Trophoblast cell (in vitro differentiated cells and primary cell): ENCODE measurements at regions not wholly inside any gene's neighbourhood (a gene's known extent, or its start where the extent isn't known, plus 50 kb on each side); places are given as distances from the start of the nearest gene placed in this dataset.

Source experiments
- DNase-seq, 2 donors: peaks; one replicate each; pipeline ENCODE4 v3.0.0-alpha.2; 2016
- H2AFZ ChIP-seq: 2 replicates; pipeline ENCODE4 v1.6.1; 2013; ENCODE audit warnings: low read length, moderate library complexity, mild to moderate bottlenecking; ENCODE audit not compliant: insufficient read depth, poor library complexity
- H2AK5ac ChIP-seq: 2 replicates; pipeline ENCODE4 v1.6.1; 2013; ENCODE audit warnings: mild to moderate bottlenecking, low read length
- H2BK120ac ChIP-seq: 2 replicates; pipeline ENCODE4 v1.6.1; 2013; ENCODE audit warnings: low read length, mild to moderate bottlenecking, moderate library complexity; ENCODE audit not compliant: insufficient read depth, poor library complexity
- H2BK12ac ChIP-seq: 2 replicates; pipeline ENCODE4 v1.6.1; 2013; ENCODE audit warnings: mild to moderate bottlenecking, low read length, moderate library complexity
- H2BK5ac ChIP-seq: 2 replicates; pipeline ENCODE4 v1.6.1; 2013; ENCODE audit warnings: low read length, low read depth, moderate library complexity, mild to moderate bottlenecking; ENCODE audit not compliant: poor library complexity
- H3K14ac ChIP-seq: 2 replicates; pipeline ENCODE4 v1.6.1; 2013; ENCODE audit warnings: mild to moderate bottlenecking, low read length
- H3K18ac ChIP-seq: 2 replicates; pipeline ENCODE4 v1.6.1; 2013; ENCODE audit warnings: mild to moderate bottlenecking, low read length
- H3K23ac ChIP-seq: 2 replicates; pipeline ENCODE4 v1.6.1; 2013; ENCODE audit warnings: low read length
- H3K27ac ChIP-seq: 2 replicates; pipeline ENCODE4 v1.5.1; 2013; ENCODE audit warnings: low read depth, mild to moderate bottlenecking, inconsistent platforms, low read length, moderate library complexity
- H3K27me3 ChIP-seq: 2 replicates; pipeline ENCODE4 v1.6.1; 2013; ENCODE audit warnings: inconsistent platforms, mild to moderate bottlenecking, low read length, moderate library complexity; ENCODE audit not compliant: insufficient read depth
- H3K36me3 ChIP-seq, 2 experiments: 1 replicate in 1 of 2; 2 replicates in 1 of 2; pipeline ENCODE4 v1.6.1; 2013; ENCODE audit warnings: low read length in 2 of 2, mild to moderate bottlenecking in 2 of 2, moderate library complexity in 1 of 2; ENCODE audit not compliant: insufficient read depth in 2 of 2, control insufficient read depth in 1 of 2
- H3K4ac ChIP-seq: 2 replicates; pipeline ENCODE4 v1.6.1; 2013; ENCODE audit warnings: low read depth, mild to moderate bottlenecking, low read length, moderate library complexity
- H3K4me1 ChIP-seq, 2 experiments: 1 replicate in 1 of 2; 2 replicates in 1 of 2; pipeline ENCODE4 v1.6.1; 2013; ENCODE audit warnings: low read length in 2 of 2, mild to moderate bottlenecking in 2 of 2, moderate library complexity in 1 of 2; ENCODE audit not compliant: insufficient read depth in 2 of 2, control insufficient read depth in 1 of 2
- H3K4me2 ChIP-seq: 2 replicates; pipeline ENCODE4 v1.6.1; 2013; ENCODE audit warnings: inconsistent platforms, mild to moderate bottlenecking, low read length, moderate library complexity
- H3K4me3 ChIP-seq: 2 replicates; pipeline ENCODE4 v1.5.1; 2013; ENCODE audit warnings: mild to moderate bottlenecking, low read depth, low read length, inconsistent platforms
- H3K79me1 ChIP-seq: one replicate; pipeline ENCODE4 v1.6.1; 2013; ENCODE audit warnings: low read length
- H3K79me2 ChIP-seq: 2 replicates; pipeline ENCODE4 v1.6.1; 2013; ENCODE audit warnings: low read length, mild to moderate bottlenecking; ENCODE audit not compliant: control insufficient read depth, insufficient read depth, poor library complexity
- H3K9ac ChIP-seq: 2 replicates; pipeline ENCODE4 v1.6.1; 2013; ENCODE audit warnings: mild to moderate bottlenecking, low read length
- H3K9me3 ChIP-seq: 2 replicates; pipeline ENCODE4 v1.6.1; 2013; ENCODE audit warnings: low read depth, mild to moderate bottlenecking, control low read depth, inconsistent platforms, low read length; ENCODE audit not compliant: insufficient read depth
- H4K12ac ChIP-seq: 2 replicates; pipeline ENCODE4 v1.6.1; 2013; ENCODE audit warnings: low read depth, mild to moderate bottlenecking, low read length, moderate library complexity
- H4K8ac ChIP-seq: 2 replicates; pipeline ENCODE4 v1.6.1; 2013; ENCODE audit warnings: low read depth, mild to moderate bottlenecking, low read length, moderate library complexity
- H4K91ac ChIP-seq: one replicate; pipeline ENCODE4 v1.6.1; 2013; ENCODE audit warnings: low read depth, mild to moderate bottlenecking, low read length, moderate library complexity
- WGBS: extraction: QIAGEN DNeasy Blood & Tissue Kit; methylation state at CpG from one replicate; pipeline ENCODE4 v1.1.7; 2013; ENCODE audit warnings: missing lambda C conversion rate; ENCODE audit not compliant: insufficient read length, insufficient coverage; ENCODE audit errors: extremely low coverage; 5-methylcytosine and 5-hydroxymethylcytosine counted together

GRCh38 chr5:8954801-8955200 is 591.1 kb downstream of the SEMA5A start:
- Histone ChIP-seq H4K8ac (no peak overlapping the region), H3K4me1 (no peaks in the 10 kb centered on the region), H3K9me3 (no peaks in the 10 kb centered on the region), H3K9ac (no peak overlapping the region), H3K4me2 (no peak overlapping the region), H3K36me3 (no peaks in the 10 kb centered on the region), H3K18ac (no peak overlapping the region), H2BK120ac (no peak overlapping the region), H2AFZ (no peak overlapping the region), H2BK12ac (no peak overlapping the region), H3K4ac (no peak overlapping the region), H2BK5ac (no peak overlapping the region), H2AK5ac (no peak overlapping the region), H3K4me3 (no peak overlapping the region), H3K27ac (no peak overlapping the region), H3K27me3 (no peaks in the 10 kb centered on the region), H4K91ac (no peak overlapping the region), H4K12ac (no peak overlapping the region), H3K79me1 (no peaks in the 10 kb centered on the region), H3K23ac (no peak overlapping the region), H3K14ac (no peak overlapping the region), H3K79me2 (no peaks in the 10 kb centered on the region)
- no peak for DNase-seq
- no CpG with 5 or more reads among the region's 2 CpGs for WGBS

DNA sequence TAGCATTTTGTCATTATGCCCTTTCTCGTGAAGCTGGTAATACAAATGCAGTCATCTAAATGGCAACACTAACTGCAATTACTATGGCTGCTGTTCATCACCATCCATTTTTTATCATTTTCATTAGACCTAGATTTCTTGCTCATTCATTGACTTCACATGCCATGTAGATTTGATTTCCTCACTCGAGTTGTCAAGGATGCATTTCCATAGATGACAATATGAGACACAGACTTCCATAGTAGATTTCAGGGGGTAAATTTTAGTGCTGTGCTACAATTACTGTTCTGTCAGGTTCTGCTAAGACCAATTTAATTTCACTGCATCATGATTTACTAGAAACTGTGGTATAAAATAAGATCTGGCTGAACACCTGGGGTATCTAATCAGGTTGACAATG is 589.2 kb downstream of the SEMA5A start:
- Histone ChIP-seq H3K18ac (no peak overlapping the region), H3K27ac (no peak overlapping the region), H3K4me3 (no peak overlapping the region), H3K4me1 (no peaks in the 10 kb centered on the region), H3K23ac (no peak overlapping the region), H3K79me2 (no peaks in the 10 kb centered on the region), H3K9me3 (no peaks in the 10 kb centered on the region), H2AFZ (no peak overlapping the region), H2BK5ac (no peak overlapping the region), H2BK12ac (no peak overlapping the region), H3K4ac (no peak overlapping the region), H3K79me1 (no peaks in the 10 kb centered on the region), H2BK120ac (no peak overlapping the region), H2AK5ac (no peak overlapping the region), H4K12ac (no peak overlapping the region), H3K4me2 (no peak overlapping the region), H4K8ac (no peak overlapping the region), H3K36me3 (no peaks in the 10 kb centered on the region), H4K91ac (no peak overlapping the region), H3K14ac (no peak overlapping the region), H3K27me3 (no peaks in the 10 kb centered on the region), H3K9ac (no peak overlapping the region)
- whole genome bisulfite sequencing, result no CpG with 5 or more reads among the region's 2 CpGs
- DNase-seq, result no peak

DNA sequence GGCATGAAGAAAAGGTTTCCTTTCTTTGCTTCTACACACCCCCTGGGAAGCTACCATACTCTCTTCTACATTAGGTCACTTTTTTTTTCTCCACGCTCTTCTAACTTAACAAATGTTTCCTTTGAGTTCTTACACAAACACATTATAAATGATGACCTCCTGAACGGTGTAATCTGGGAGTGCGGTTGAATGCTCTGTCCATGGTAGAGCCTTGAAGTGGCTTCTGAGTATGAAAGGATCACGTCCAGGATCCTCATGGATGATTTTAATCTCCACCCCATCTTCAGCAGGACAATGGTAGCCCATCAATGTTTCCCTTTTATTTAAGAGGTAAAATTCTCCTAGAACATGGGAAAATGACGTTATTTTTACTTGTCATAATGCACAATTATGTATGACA is 587.3 kb downstream of the SEMA5A start:
- Histone ChIP-seq H3K4ac (no peak overlapping the region), H2AFZ (no peak overlapping the region), H3K18ac (no peak overlapping the region), H3K9ac (no peak overlapping the region), H2BK120ac (no peak overlapping the region), H4K8ac (no peak overlapping the region), H4K91ac (no peak overlapping the region), H2AK5ac (no peak overlapping the region), H3K79me2 (no peaks in the 10 kb centered on the region), H3K14ac (no peak overlapping the region), H2BK12ac (no peak overlapping the region), H4K12ac (no peak overlapping the region), H3K9me3 (no peaks in the 10 kb centered on the region), H3K27me3 (no peaks in the 10 kb centered on the region), H3K23ac (no peak overlapping the region), H3K27ac (no peak overlapping the region), H3K36me3 (no peaks in the 10 kb centered on the region), H3K4me3 (no peak overlapping the region), H3K4me2 (no peak overlapping the region), H3K4me1 (no peaks in the 10 kb centered on the region), H3K79me1 (no peaks in the 10 kb centered on the region), H2BK5ac (no peak overlapping the region)
- no peak for DNase-seq
- no CpG with 5 or more reads among the region's 5 CpGs for WGBS

- H3K27ac ChIP-seq, result no peak overlapping the region
- no peak overlapping the region for H4K8ac ChIP-seq
- WGBS, result no CpG with 5 or more reads among the region's 3 CpGs
- H3K4me2 ChIP-seq, result no peak overlapping the region
- no peak overlapping the region for H3K4ac ChIP-seq
- no peak overlapping the region for H2AK5ac ChIP-seq
- no peaks in the 10 kb centered on the region for H3K4me1 ChIP-seq
- H3K14ac ChIP-seq, result no peak overlapping the region
- H3K27me3 ChIP-seq, result no peaks in the 10 kb centered on the region
- H3K4me3 ChIP-seq, result no peak overlapping the region
- no peak overlapping the region for H2AFZ ChIP-seq
- no peak overlapping the region for H2BK12ac ChIP-seq
- H2BK5ac ChIP-seq, result no peak overlapping the region
- no peak overlapping the region for H3K23ac ChIP-seq
- no peak overlapping the region for H4K12ac ChIP-seq
- no peaks in the 10 kb centered on the region for H3K9me3 ChIP-seq
- H3K18ac ChIP-seq, result no peak overlapping the region
- DNase-seq, result no peak
- H3K79me2 ChIP-seq, result no peaks in the 10 kb centered on the region
- H3K36me3 ChIP-seq, result no peaks in the 10 kb centered on the region
- H3K79me1 ChIP-seq, result no peaks in the 10 kb centered on the region
- H3K9ac ChIP-seq, result no peak overlapping the region
- no peak overlapping the region for H4K91ac ChIP-seq
- no peak overlapping the region for H2BK120ac ChIP-seq
These were observed 584.7 kb downstream of the SEMA5A start for GRCh38 chr5:8961219-8961618.
